Uterus (tissue), 3 donors: ENCODE measurements at regions not wholly inside any gene's neighbourhood (a gene's known extent, or its start where the extent isn't known, plus 50 kb on each side); places are given as distances from the start of the nearest gene placed in this dataset.

ENCODE experiments used
- DNase-seq, 2 donors: peaks; one replicate each; pipeline ENCODE4 v3.0.0-alpha.2; 2019 to 2020
- H3K27ac ChIP-seq, 2 donors: fragments of 200-600 bp; sonication (generic); 1 replicate in 1 of 2; 2 replicates in 1 of 2; pipeline ENCODE4 v1.5.1; 2016 to 2018
- H3K27me3 ChIP-seq, 2 donors: fragments of 200-600 bp; sonication (generic); one replicate each; pipeline ENCODE4 v1.5.1; 2018 to 2019; ENCODE audit warnings: control low read depth in 1 of 2
- H3K36me3 ChIP-seq, 2 donors: fragments of 200-600 bp; sonication (generic); one replicate each; pipeline ENCODE4 v1.5.1; 2019; ENCODE audit warnings: control low read depth in 1 of 2
- H3K4me1 ChIP-seq, 2 donors: fragments of 200-600 bp; sonication (generic); one replicate each; pipeline ENCODE4 v1.5.1; 2018 to 2019; ENCODE audit warnings: control low read depth in 1 of 2
- H3K4me3 ChIP-seq, 2 donors: fragments of 200-600 bp; sonication (generic); 1 replicate in 1 of 2; 2 replicates in 1 of 2; pipeline ENCODE4 v1.5.1; 2018 to 2019; ENCODE audit warnings: mild to moderate bottlenecking in 1 of 2
- H3K9me3 ChIP-seq, 2 donors: fragments of 200-600 bp; sonication (generic); one replicate each; pipeline ENCODE4 v1.5.1; 2019; ENCODE audit warnings: control low read depth in 1 of 2
- CTCF ChIP-seq, 4 experiments: fragments of 200-600 bp in 2 of 4; fragments of 450-650 bp in 2 of 4; sonication (generic) in 2 of 4; IDR thresholded peaks; one replicate each; pipeline ENCODE4 v1.5.1; 2016 to 2019; ENCODE audit warnings: antibody characterized with exemption in 4 of 4, mild to moderate bottlenecking in 2 of 4, moderate library complexity in 1 of 4
- POLR2A ChIP-seq, 2 donors: fragments of 450-650 bp; IDR thresholded peaks; one replicate each; pipeline ENCODE4 v1.6.1; 2016; ENCODE audit warnings: antibody characterized with exemption in 2 of 2, mild to moderate bottlenecking in 1 of 2, moderate library complexity in 1 of 2
- intact Hi-C: fragments of 100-400 bp; cut with DNase I; formaldehyde crosslinking; loops from one replicate; pipeline ENCODE4 v1.15.1; 2023; ENCODE audit warnings: low total_unique reads
- donor health status: DM: yes; HTN: yes; CAD: no.

- no peaks in the 10 kb centered on the region for H3K4me1 ChIP-seq
- H3K27me3 ChIP-seq, result no peaks in the 10 kb centered on the region
- H3K27ac ChIP-seq, result no peak overlapping the region
- H3K36me3 ChIP-seq, result no peaks in the 10 kb centered on the region
- TF ChIP-seq CTCF (IDR thresholded peaks at IDR 0.05), result no peak
- TF ChIP-seq POLR2A (IDR thresholded peaks at IDR 0.05), result no peak
- no peak for DNase-seq
- H3K9me3 ChIP-seq, result no peaks in the 10 kb centered on the region
- no peak overlapping the region for H3K4me3 ChIP-seq
- intact Hi-C loops, result no loop called here
Observed at GRCh38 chr4:28227764-28228163, 1367.1 kb downstream of the STIM2 start.

- Histone ChIP-seq H3K27ac (no peak overlapping the region), H3K9me3 (no peaks in the 10 kb centered on the region), H3K36me3 (no peaks in the 10 kb centered on the region), H3K27me3 (no peaks in the 10 kb centered on the region), H3K4me1 (no peaks in the 10 kb centered on the region), H3K4me3 (no peak overlapping the region)
- TF ChIP-seq POLR2A (IDR thresholded peaks at IDR 0.05) (no peak), CTCF (IDR thresholded peaks at IDR 0.05) (no peak)
- intact Hi-C loops, result no loop called here
- DNase-seq, result no peak
Observed at GRCh38 chr4:28228561-28229491, 1368.2 kb downstream of the STIM2 start.

DNA sequence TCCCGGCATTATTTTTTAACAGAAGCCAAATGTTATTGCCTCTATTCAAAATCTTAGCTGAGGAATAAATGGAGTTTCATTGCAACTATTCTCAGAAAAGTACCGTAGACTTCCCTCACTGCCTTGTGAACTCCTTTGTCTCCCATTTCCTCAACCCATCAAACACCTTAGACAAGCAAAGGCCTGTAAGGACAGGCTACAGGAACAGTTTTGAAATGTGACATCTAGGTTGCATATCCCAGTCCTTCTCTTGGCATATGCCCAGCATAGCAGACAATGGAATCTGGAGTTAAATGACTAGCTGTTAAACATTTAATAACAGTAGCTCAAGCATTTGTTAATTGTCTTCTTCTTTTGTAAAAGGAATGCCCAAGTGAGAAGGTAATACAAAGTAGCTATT, 1371.7 kb downstream of the STIM2 start:
- Histone ChIP-seq H3K4me1 (no peaks in the 10 kb centered on the region), H3K4me3 (no peak overlapping the region), H3K27ac (no peak overlapping the region), H3K36me3 (no peaks in the 10 kb centered on the region), H3K9me3 (no peaks in the 10 kb centered on the region), H3K27me3 (no peaks in the 10 kb centered on the region)
- TF ChIP-seq POLR2A (IDR thresholded peaks at IDR 0.05), result no peak
- no peak for TF ChIP-seq CTCF (IDR thresholded peaks at IDR 0.05)
- intact Hi-C loops, result no loop called here
- DNase-seq, result no peak

- TF ChIP-seq CTCF (IDR thresholded peaks at IDR 0.05), result no peak
- TF ChIP-seq POLR2A (IDR thresholded peaks at IDR 0.05), result no peak
- intact Hi-C loops, result no loop called here
Observed at GRCh38 chr4:28232951-28233350, 1372.3 kb downstream of the STIM2 start.

DNA sequence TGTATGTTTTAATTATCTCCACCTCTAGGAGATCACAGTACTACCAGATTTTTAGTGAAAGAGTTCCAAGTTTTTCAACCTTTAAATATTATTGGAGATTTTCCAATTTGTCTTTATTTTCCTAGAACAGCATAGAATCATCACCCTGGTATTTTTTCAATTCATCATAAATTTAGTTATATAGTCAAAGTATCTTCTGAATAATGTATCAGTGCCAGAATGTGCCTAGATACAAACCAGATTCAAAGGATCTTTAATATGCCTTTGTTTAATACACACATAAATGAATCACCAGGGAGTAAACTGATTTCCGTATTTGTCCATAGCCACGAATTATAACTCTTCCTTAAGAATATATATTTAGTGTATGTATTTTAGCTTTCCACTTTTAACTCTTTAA, 1373.1 kb downstream of the STIM2 start:
- H3K36me3 ChIP-seq, result no peaks in the 10 kb centered on the region
- intact Hi-C loops, result no loop called here

More at GRCh38 chr4:28232951-28233350, 1372.3 kb downstream of the STIM2 start:
- Histone ChIP-seq H3K9me3 (no peaks in the 10 kb centered on the region), H3K27ac (no peak overlapping the region), H3K27me3 (no peaks in the 10 kb centered on the region), H3K36me3 (no peaks in the 10 kb centered on the region), H3K4me1 (no peaks in the 10 kb centered on the region), H3K4me3 (no peak overlapping the region)
- no peak for DNase-seq

More for the DNA sequence above, 1373.1 kb downstream of the STIM2 start:
- no peaks in the 10 kb centered on the region for H3K9me3 ChIP-seq
- H3K4me1 ChIP-seq, result no peaks in the 10 kb centered on the region
- TF ChIP-seq POLR2A (IDR thresholded peaks at IDR 0.05) (no peak), CTCF (IDR thresholded peaks at IDR 0.05) (no peak)
- H3K27me3 ChIP-seq, result no peaks in the 10 kb centered on the region
- no peak overlapping the region for H3K4me3 ChIP-seq
- no peak for DNase-seq
- H3K27ac ChIP-seq, result no peak overlapping the region
